ENCODE measurements at regions not wholly inside any gene's neighbourhood (a gene's known extent, or its start where the extent isn't known, plus 50 kb on each side); places are given as distances from the start of the nearest gene placed in this dataset.

DNA sequence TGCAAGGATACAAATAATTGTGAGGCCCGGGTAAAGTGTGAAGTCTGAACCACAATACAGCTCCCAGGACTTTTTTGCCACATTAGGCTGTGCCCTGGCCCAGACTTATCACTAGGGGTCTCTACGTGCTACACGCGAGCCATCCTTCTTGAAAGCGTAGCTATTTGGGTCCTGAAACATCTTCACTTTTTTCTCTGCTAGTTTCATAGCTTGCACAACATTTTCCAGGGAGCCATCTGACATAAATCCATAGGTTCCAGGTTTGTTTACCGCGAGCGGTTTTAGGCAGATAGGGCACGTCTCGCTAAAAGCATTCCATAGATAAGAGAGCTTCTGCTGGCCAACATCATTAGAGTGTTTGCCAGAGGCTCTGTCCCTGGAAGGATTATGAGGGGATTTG lies 226.5 kb downstream of the RPS24 start:
- Histone ChIP-seq H3K27me3 (ENCODE audit: control insufficient read depth in 3 of 3, insufficient read depth in 3 of 3, low read length in 3 of 3) (no peaks in the 10 kb centered on the region), H3K9ac (ENCODE audit: low read depth in 1 of 3, low read length in 3 of 3) (no peak overlapping the region), H3K4me1 (ENCODE audit: control insufficient read depth in 3 of 3, insufficient read depth in 3 of 3, low read length in 3 of 3) (peaks cover 7 to 20% (median 16%) of the 10 kb centered on the region in 3 donors), H3K36me3 (ENCODE audit: control insufficient read depth in 3 of 3, insufficient read depth in 3 of 3, low read length in 3 of 3) (no peaks in the 10 kb centered on the region), H3K4me3 (ENCODE audit: low read length in 3 of 3) (no peak overlapping the region), H3K9me3 (ENCODE audit: control insufficient read depth in 3 of 3, low read length in 3 of 3) (no peaks in the 10 kb centered on the region), H3K27ac (ENCODE audit: low read depth, low read length) (no peak overlapping the region)

GRCh38 chr10:78260680-78261079 lies 227.0 kb downstream of the RPS24 start:
- Histone ChIP-seq H3K9ac (ENCODE audit: low read depth in 1 of 3, low read length in 3 of 3) (no peak overlapping the region), H3K9me3 (ENCODE audit: control insufficient read depth in 3 of 3, low read length in 3 of 3) (no peaks in the 10 kb centered on the region), H3K36me3 (ENCODE audit: control insufficient read depth in 3 of 3, insufficient read depth in 3 of 3, low read length in 3 of 3) (no peaks in the 10 kb centered on the region), H3K27me3 (ENCODE audit: control insufficient read depth in 3 of 3, insufficient read depth in 3 of 3, low read length in 3 of 3) (no peaks in the 10 kb centered on the region), H3K27ac (ENCODE audit: low read depth, low read length) (no peak overlapping the region), H3K4me1 (ENCODE audit: control insufficient read depth in 3 of 3, insufficient read depth in 3 of 3, low read length in 3 of 3) (peaks cover 7 to 20% (median 12%) of the 10 kb centered on the region in 3 donors), H3K4me3 (ENCODE audit: low read length in 3 of 3) (no peak overlapping the region)

- no peaks in the 10 kb centered on the region for H3K27me3 ChIP-seq (ENCODE audit: control insufficient read depth in 3 of 3, insufficient read depth in 3 of 3, low read length in 3 of 3)
- H3K36me3 ChIP-seq (ENCODE audit: control insufficient read depth in 3 of 3, insufficient read depth in 3 of 3, low read length in 3 of 3), result no peaks in the 10 kb centered on the region
- H3K9me3 ChIP-seq (ENCODE audit: control insufficient read depth in 3 of 3, low read length in 3 of 3), result no peaks in the 10 kb centered on the region
- H3K4me3 ChIP-seq (ENCODE audit: low read length in 3 of 3), result no peak overlapping the region
- no peak overlapping the region for H3K9ac ChIP-seq (ENCODE audit: low read depth in 1 of 3, low read length in 3 of 3)
- peaks cover 5 to 14% (median 6%) of the 10 kb centered on the region in 3 donors for H3K4me1 ChIP-seq (ENCODE audit: control insufficient read depth in 3 of 3, insufficient read depth in 3 of 3, low read length in 3 of 3)
- H3K27ac ChIP-seq (ENCODE audit: low read depth, low read length), result no peak overlapping the region
Observed at GRCh38 chr10:78261291-78261690, 227.6 kb downstream of the RPS24 start.

- no peaks in the 10 kb centered on the region for H3K27me3 ChIP-seq (ENCODE audit: control insufficient read depth in 3 of 3, insufficient read depth in 3 of 3, low read length in 3 of 3)
- no peak overlapping the region for H3K4me3 ChIP-seq (ENCODE audit: low read length in 3 of 3)
- no peaks in the 10 kb centered on the region for H3K9me3 ChIP-seq (ENCODE audit: control insufficient read depth in 3 of 3, low read length in 3 of 3)
- no peaks in the 10 kb centered on the region for H3K36me3 ChIP-seq (ENCODE audit: control insufficient read depth in 3 of 3, insufficient read depth in 3 of 3, low read length in 3 of 3)
- H3K9ac ChIP-seq (ENCODE audit: low read depth in 1 of 3, low read length in 3 of 3), result no peak overlapping the region
- H3K4me1 ChIP-seq (ENCODE audit: control insufficient read depth in 3 of 3, insufficient read depth in 3 of 3, low read length in 3 of 3), result peaks cover 14 to 17% (median 15%) of the 10 kb centered on the region in 3 donors
- no peak overlapping the region for H3K27ac ChIP-seq (ENCODE audit: low read depth, low read length)
Observed at GRCh38 chr10:78262860-78263259, 229.2 kb downstream of the RPS24 start.

GRCh38 chr10:78263521-78263988 lies 229.9 kb downstream of the RPS24 start:
- Histone ChIP-seq H3K4me1 (ENCODE audit: control insufficient read depth in 3 of 3, insufficient read depth in 3 of 3, low read length in 3 of 3) (peaks cover 14 to 17% (median 15%) of the 10 kb centered on the region in 3 donors), H3K9ac (ENCODE audit: low read depth in 1 of 3, low read length in 3 of 3) (no peak overlapping the region), H3K9me3 (ENCODE audit: control insufficient read depth in 3 of 3, low read length in 3 of 3) (no peaks in the 10 kb centered on the region), H3K27me3 (ENCODE audit: control insufficient read depth in 3 of 3, insufficient read depth in 3 of 3, low read length in 3 of 3) (no peaks in the 10 kb centered on the region), H3K4me3 (ENCODE audit: low read length in 3 of 3) (no peak overlapping the region), H3K36me3 (ENCODE audit: control insufficient read depth in 3 of 3, insufficient read depth in 3 of 3, low read length in 3 of 3) (no peaks in the 10 kb centered on the region), H3K27ac (ENCODE audit: low read depth, low read length) (no peak overlapping the region)

DNA sequence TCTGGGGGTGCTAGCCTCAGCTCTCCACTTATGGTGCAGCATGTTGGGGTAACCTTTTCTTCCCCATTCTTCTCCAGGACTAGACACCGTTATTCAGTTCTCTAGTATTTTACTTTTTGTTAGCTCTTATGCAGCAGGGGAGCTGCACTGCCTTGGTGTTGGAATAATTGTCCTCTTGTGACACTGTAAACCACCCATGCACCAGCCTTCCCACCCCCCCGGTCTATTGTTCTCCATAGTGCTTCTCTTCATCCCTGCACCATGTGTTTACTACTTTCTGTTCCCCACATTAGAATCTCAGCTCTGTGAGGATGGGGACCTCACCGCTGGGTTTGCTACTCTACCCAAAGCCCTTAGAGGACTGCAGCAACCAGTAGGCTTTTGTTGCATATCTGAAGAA lies 230.7 kb downstream of the RPS24 start:
- Histone ChIP-seq H3K9me3 (ENCODE audit: control insufficient read depth in 3 of 3, low read length in 3 of 3) (no peaks in the 10 kb centered on the region), H3K27ac (ENCODE audit: low read depth, low read length) (no peak overlapping the region), H3K27me3 (ENCODE audit: control insufficient read depth in 3 of 3, insufficient read depth in 3 of 3, low read length in 3 of 3) (no peaks in the 10 kb centered on the region), H3K9ac (ENCODE audit: low read depth in 1 of 3, low read length in 3 of 3) (no peak overlapping the region), H3K4me1 (ENCODE audit: control insufficient read depth in 3 of 3, insufficient read depth in 3 of 3, low read length in 3 of 3) (peaks cover 13 to 18% (median 15%) of the 10 kb centered on the region in 3 donors), H3K36me3 (ENCODE audit: control insufficient read depth in 3 of 3, insufficient read depth in 3 of 3, low read length in 3 of 3) (no peaks in the 10 kb centered on the region), H3K4me3 (ENCODE audit: low read length in 3 of 3) (no peak overlapping the region)

- Histone ChIP-seq H3K4me1 (ENCODE audit: control insufficient read depth in 3 of 3, insufficient read depth in 3 of 3, low read length in 3 of 3) (peaks cover 8 to 13% (median 11%) of the 10 kb centered on the region in 3 donors), H3K27me3 (ENCODE audit: control insufficient read depth in 3 of 3, insufficient read depth in 3 of 3, low read length in 3 of 3) (no peaks in the 10 kb centered on the region), H3K9ac (ENCODE audit: low read depth in 1 of 3, low read length in 3 of 3) (no peak overlapping the region), H3K4me3 (ENCODE audit: low read length in 3 of 3) (peak overlapping the region in 1 of 3 donors; percentile 20), H3K36me3 (ENCODE audit: control insufficient read depth in 3 of 3, insufficient read depth in 3 of 3, low read length in 3 of 3) (no peaks in the 10 kb centered on the region), H3K27ac (ENCODE audit: low read depth, low read length) (no peak overlapping the region), H3K9me3 (ENCODE audit: control insufficient read depth in 3 of 3, low read length in 3 of 3) (no peaks in the 10 kb centered on the region)
Observed at GRCh38 chr10:78266741-78267469, 233.2 kb downstream of the RPS24 start.

GRCh38 chr10:78267598-78267997 lies 233.9 kb downstream of the RPS24 start:
- peak overlapping the region in 1 of 3 donors; percentile 20 for H3K4me3 ChIP-seq (ENCODE audit: low read length in 3 of 3)
- H3K27me3 ChIP-seq (ENCODE audit: control insufficient read depth in 3 of 3, insufficient read depth in 3 of 3, low read length in 3 of 3), result no peaks in the 10 kb centered on the region
- no peak overlapping the region for H3K27ac ChIP-seq (ENCODE audit: low read depth, low read length)
- no peaks in the 10 kb centered on the region for H3K36me3 ChIP-seq (ENCODE audit: control insufficient read depth in 3 of 3, insufficient read depth in 3 of 3, low read length in 3 of 3)
- no peak overlapping the region for H3K9ac ChIP-seq (ENCODE audit: low read depth in 1 of 3, low read length in 3 of 3)
- peaks cover 8 to 13% (median 11%) of the 10 kb centered on the region in 3 donors for H3K4me1 ChIP-seq (ENCODE audit: control insufficient read depth in 3 of 3, insufficient read depth in 3 of 3, low read length in 3 of 3)
- no peaks in the 10 kb centered on the region for H3K9me3 ChIP-seq (ENCODE audit: control insufficient read depth in 3 of 3, low read length in 3 of 3)

DNA sequence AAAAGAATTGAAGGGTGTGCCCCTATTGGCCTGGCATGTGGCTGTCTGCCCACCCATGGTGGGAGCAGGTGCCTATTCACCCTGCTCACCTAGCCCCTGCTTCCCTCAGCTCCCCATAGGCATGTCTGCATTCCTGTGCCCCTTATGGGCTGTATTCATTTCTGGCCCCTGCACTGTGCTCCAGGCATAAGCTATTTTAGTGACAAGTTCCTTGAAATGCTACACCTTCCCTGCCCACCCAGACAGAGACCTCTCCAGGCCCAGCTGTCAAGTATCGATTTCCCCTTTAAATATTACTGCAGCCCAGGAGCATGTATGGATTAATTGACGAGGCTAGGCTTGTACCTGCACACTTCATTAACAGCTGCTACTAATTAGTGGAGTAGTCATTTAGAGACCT lies 235.4 kb downstream of the RPS24 start:
- H3K9me3 ChIP-seq (ENCODE audit: control insufficient read depth in 3 of 3, low read length in 3 of 3), result no peaks in the 10 kb centered on the region
- no peak overlapping the region for H3K27ac ChIP-seq (ENCODE audit: low read depth, low read length)

GRCh38 chr10:78272329-78272728 lies 238.7 kb downstream of the RPS24 start:
- H3K27ac ChIP-seq (ENCODE audit: low read depth, low read length), result no peak overlapping the region
- H3K4me1 ChIP-seq (ENCODE audit: control insufficient read depth in 3 of 3, insufficient read depth in 3 of 3, low read length in 3 of 3), result peaks cover 5 to 8% (median 7%) of the 10 kb centered on the region in 3 donors
- H3K27me3 ChIP-seq (ENCODE audit: control insufficient read depth in 3 of 3, insufficient read depth in 3 of 3, low read length in 3 of 3), result no peaks in the 10 kb centered on the region
- H3K4me3 ChIP-seq (ENCODE audit: low read length in 3 of 3), result no peak overlapping the region
- H3K9ac ChIP-seq (ENCODE audit: low read depth in 1 of 3, low read length in 3 of 3), result no peak overlapping the region
- no peaks in the 10 kb centered on the region for H3K36me3 ChIP-seq (ENCODE audit: control insufficient read depth in 3 of 3, insufficient read depth in 3 of 3, low read length in 3 of 3)
- H3K9me3 ChIP-seq (ENCODE audit: control insufficient read depth in 3 of 3, low read length in 3 of 3), result no peaks in the 10 kb centered on the region

More for the DNA sequence above, 235.4 kb downstream of the RPS24 start:
- Histone ChIP-seq H3K36me3 (ENCODE audit: control insufficient read depth in 3 of 3, insufficient read depth in 3 of 3, low read length in 3 of 3) (no peaks in the 10 kb centered on the region), H3K4me1 (ENCODE audit: control insufficient read depth in 3 of 3, insufficient read depth in 3 of 3, low read length in 3 of 3) (peaks cover 8 to 13% (median 11%) of the 10 kb centered on the region in 3 donors), H3K9ac (ENCODE audit: low read depth in 1 of 3, low read length in 3 of 3) (no peak overlapping the region), H3K27me3 (ENCODE audit: control insufficient read depth in 3 of 3, insufficient read depth in 3 of 3, low read length in 3 of 3) (no peaks in the 10 kb centered on the region), H3K4me3 (ENCODE audit: low read length in 3 of 3) (no peak overlapping the region)
